DND-41 (cell line): ENCODE measurements at regions not wholly inside any gene's neighbourhood (a gene's known extent, or its start where the extent isn't known, plus 50 kb on each side); places are given as distances from the start of the nearest gene placed in this dataset.

ENCODE experiments used
- ATAC-seq: fragments of 200-7000 bp; cut with Tn5 transposase; 3 replicates; pipeline ENCODE4 v1.9.1; 2021; ENCODE audit warnings: low read depth; ENCODE audit not compliant: insufficient read depth
- DNase-seq: peaks from one replicate; pipeline ENCODE4 v3.0.0-alpha.2; 2020
- H2AFZ ChIP-seq: 2 replicates; pipeline ENCODE4 v1.6.0; 2012; ENCODE audit warnings: low read depth, low read length
- H3K27ac ChIP-seq: 2 replicates; pipeline ENCODE4 v1.5.1; 2012; ENCODE audit warnings: low read length, inconsistent platforms
- H3K27me3 ChIP-seq: fragments of 200-600 bp; sonication (generic); 2 replicates; pipeline ENCODE4 v1.6.0; 2012; ENCODE audit warnings: low read length, mild to moderate bottlenecking, inconsistent platforms; ENCODE audit not compliant: insufficient read depth, poor library complexity
- H3K36me3 ChIP-seq: 2 replicates; pipeline ENCODE4 v1.5.1; 2012; ENCODE audit warnings: low read length, inconsistent platforms; ENCODE audit not compliant: insufficient read depth
- H3K4me1 ChIP-seq: 2 replicates; pipeline ENCODE4 v1.5.1; 2012; ENCODE audit warnings: mild to moderate bottlenecking, low read length; ENCODE audit not compliant: insufficient read depth
- H3K4me2 ChIP-seq: 2 replicates; pipeline ENCODE4 v1.6.0; 2012; ENCODE audit warnings: mild to moderate bottlenecking, moderate library complexity, low read length, inconsistent platforms; ENCODE audit not compliant: insufficient read depth
- H3K4me3 ChIP-seq, 2 experiments: fragments of 200-600 bp in 1 of 2; shearing (Covaris generic) in 1 of 2; 2 replicates each; pipeline ENCODE4 v1.5.1; 2012 to 2016; ENCODE audit warnings: inconsistent platforms in 2 of 2, low read length in 2 of 2, mild to moderate bottlenecking in 2 of 2, low read depth in 1 of 2, moderate library complexity in 1 of 2
- H3K79me2 ChIP-seq: 2 replicates; pipeline ENCODE4 v1.6.0; 2012; ENCODE audit warnings: low read length, inconsistent platforms; ENCODE audit not compliant: insufficient read depth
- H3K9ac ChIP-seq: 2 replicates; pipeline ENCODE4 v1.6.0; 2012; ENCODE audit warnings: low read depth, mild to moderate bottlenecking, inconsistent platforms, low read length, moderate library complexity
- H3K9me3 ChIP-seq: 2 replicates; pipeline ENCODE4 v1.5.1; 2012; ENCODE audit warnings: low read length, moderate library complexity, mild to moderate bottlenecking, inconsistent platforms; ENCODE audit not compliant: insufficient read depth, severe bottlenecking
- H4K20me1 ChIP-seq: 2 replicates; pipeline ENCODE4 v1.6.0; 2012; ENCODE audit warnings: low read length; ENCODE audit not compliant: insufficient read depth
- CTCF ChIP-seq: IDR thresholded peaks from 2 replicates; pipeline ENCODE4 v1.5.1; 2012; ENCODE audit warnings: borderline replicate concordance, low read length, moderate library complexity, mild to moderate bottlenecking; ENCODE audit not compliant: poor library complexity, severe bottlenecking; ENCODE audit errors: extremely low read depth
- EZH2 ChIP-seq: IDR thresholded peaks from 3 replicates; pipeline ENCODE4 v1.6.1; 2012; ENCODE audit warnings: borderline replicate concordance, low read depth, mild to moderate bottlenecking, moderate library complexity, low read length, inconsistent platforms; ENCODE audit not compliant: severe bottlenecking

- Histone ChIP-seq H3K27ac (no peak overlapping the region), H3K4me2 (no peak overlapping the region), H3K27me3 (no peaks in the 10 kb centered on the region), H3K4me1 (peaks cover 20% of the 10 kb centered on the region), H3K4me3 (no peak overlapping the region), H3K9ac (no peak overlapping the region), H3K36me3 (no peaks in the 10 kb centered on the region), H4K20me1 (no peaks in the 10 kb centered on the region), H2AFZ (no peak overlapping the region), H3K9me3 (no peaks in the 10 kb centered on the region), H3K79me2 (no peaks in the 10 kb centered on the region)
- TF ChIP-seq EZH2 (no peak), CTCF (no peak)
- DNase-seq = no peak
- ATAC-seq = no peak
These were observed 75.2 kb downstream of the ACTBL2 start for GRCh38 chr5:57407391-57407790.

GRCh38 chr5:57406641-57407040 lies 76.0 kb downstream of the ACTBL2 start:
- Histone ChIP-seq H3K4me2 (no peak overlapping the region), H3K4me1 (peaks cover 13% of the 10 kb centered on the region), H3K27ac (no peak overlapping the region), H3K36me3 (no peaks in the 10 kb centered on the region), H3K4me3 (no peak overlapping the region), H2AFZ (no peak overlapping the region), H3K79me2 (no peaks in the 10 kb centered on the region), H3K27me3 (no peaks in the 10 kb centered on the region), H3K9ac (no peak overlapping the region), H3K9me3 (no peaks in the 10 kb centered on the region), H4K20me1 (no peaks in the 10 kb centered on the region)
- ATAC-seq (no peak), DNase-seq (no peak)
- TF ChIP-seq CTCF = no peak
- TF ChIP-seq EZH2 = no peak

- ATAC-seq (no peak), DNase-seq (no peak)
- no peaks in the 10 kb centered on the region for H3K9me3 ChIP-seq
- no peaks in the 10 kb centered on the region for H4K20me1 ChIP-seq
- no peaks in the 10 kb centered on the region for H3K36me3 ChIP-seq
- H3K4me2 ChIP-seq = no peak overlapping the region
- no peaks in the 10 kb centered on the region for H3K27me3 ChIP-seq
- H3K9ac ChIP-seq = no peak overlapping the region
- no peak overlapping the region for H3K4me3 ChIP-seq
- H2AFZ ChIP-seq = no peak overlapping the region
- H3K27ac ChIP-seq = no peak overlapping the region
- H3K79me2 ChIP-seq = no peaks in the 10 kb centered on the region
- TF ChIP-seq EZH2 (no peak), CTCF (no peak)
- H3K4me1 ChIP-seq = peaks cover 8% of the 10 kb centered on the region
These were observed 76.6 kb downstream of the ACTBL2 start for GRCh38 chr5:57405984-57406383.

- TF ChIP-seq EZH2 = no peak
- no peak for TF ChIP-seq CTCF
- no peak for ATAC-seq
- Histone ChIP-seq H3K4me3 (no peak overlapping the region), H3K36me3 (no peaks in the 10 kb centered on the region), H3K4me1 (no peaks in the 10 kb centered on the region), H3K9me3 (no peaks in the 10 kb centered on the region), H3K27me3 (no peaks in the 10 kb centered on the region), H3K9ac (no peak overlapping the region), H3K4me2 (no peak overlapping the region), H2AFZ (no peak overlapping the region), H4K20me1 (no peaks in the 10 kb centered on the region), H3K27ac (no peak overlapping the region), H3K79me2 (no peaks in the 10 kb centered on the region)
- no peak for DNase-seq
These were observed 79.8 kb downstream of the ACTBL2 start for GRCh38 chr5:57402761-57403160.
